DMS79 (cell line): ENCODE measurements at regions not wholly inside any gene's neighbourhood (a gene's known extent, or its start where the extent isn't known, plus 50 kb on each side); places are given as distances from the start of the nearest gene placed in this dataset.

ENCODE experiments used
- DNase-seq: peaks from one replicate; lab custom pipeline; 2025; lab: John Stamatoyannopoulos, UW

- no peak for DNase-seq
Measured at GRCh38 chr6:55696501-55696900, 117.5 kb upstream of the HMGCLL1 start.

GRCh38 chr6:55696041-55696440 is 117.0 kb upstream of the HMGCLL1 start:
- no peak for DNase-seq

- no peak for DNase-seq
Measured at GRCh38 chr6:55694759-55695158, 115.8 kb upstream of the HMGCLL1 start.

- peak; percentile 63 for DNase-seq
Measured at GRCh38 chr6:55694148-55694547, 115.2 kb upstream of the HMGCLL1 start.

GRCh38 chr6:55679503-55679902 is 100.5 kb upstream of the HMGCLL1 start:
- no peak for DNase-seq

GRCh38 chr6:55678330-55679224 is 99.6 kb upstream of the HMGCLL1 start:
- DNase-seq, result no peak

GRCh38 chr6:55676736-55677135 is 97.7 kb upstream of the HMGCLL1 start:
- no peak for DNase-seq

- DNase-seq, result no peak
Measured at GRCh38 chr6:55675941-55676340, 96.9 kb upstream of the HMGCLL1 start.

- DNase-seq, result no peak
Measured at GRCh38 chr6:55674672-55675071, 95.7 kb upstream of the HMGCLL1 start.

GRCh38 chr6:55670850-55671413 is 91.9 kb upstream of the HMGCLL1 start:
- DNase-seq, result no peak

GRCh38 chr6:55669028-55669427 is 90.0 kb upstream of the HMGCLL1 start:
- no peak for DNase-seq

- no peak for DNase-seq
Measured at GRCh38 chr6:55668591-55668990, 89.6 kb upstream of the HMGCLL1 start.

- DNase-seq, result no peak
Measured at GRCh38 chr6:55667341-55667740, 88.3 kb upstream of the HMGCLL1 start.

GRCh38 chr6:55666606-55667225 is 87.7 kb upstream of the HMGCLL1 start:
- no peak for DNase-seq

- DNase-seq, result no peak
Measured at GRCh38 chr6:55666037-55666436, 87.0 kb upstream of the HMGCLL1 start.

- no peak for DNase-seq
Measured at GRCh38 chr6:55664591-55665587, 85.9 kb upstream of the HMGCLL1 start.

GRCh38 chr6:55663914-55664313 is 84.9 kb upstream of the HMGCLL1 start:
- DNase-seq, result no peak

- DNase-seq, result no peak
Measured at GRCh38 chr6:55659304-55659703, 80.3 kb upstream of the HMGCLL1 start.

- DNase-seq, result no peak
Measured at GRCh38 chr6:55654445-55654844, 75.5 kb upstream of the HMGCLL1 start.

GRCh38 chr6:55652429-55652828 is 73.4 kb upstream of the HMGCLL1 start:
- no peak for DNase-seq

GRCh38 chr6:55651015-55651414 is 72.0 kb upstream of the HMGCLL1 start:
- DNase-seq, result no peak

- no peak for DNase-seq
Measured at GRCh38 chr6:55643861-55644260, 64.9 kb upstream of the HMGCLL1 start.
